ENCODE measurements at regions not wholly inside any gene's neighbourhood (a gene's known extent, or its start where the extent isn't known, plus 50 kb on each side); places are given as distances from the start of the nearest gene placed in this dataset.

DNA sequence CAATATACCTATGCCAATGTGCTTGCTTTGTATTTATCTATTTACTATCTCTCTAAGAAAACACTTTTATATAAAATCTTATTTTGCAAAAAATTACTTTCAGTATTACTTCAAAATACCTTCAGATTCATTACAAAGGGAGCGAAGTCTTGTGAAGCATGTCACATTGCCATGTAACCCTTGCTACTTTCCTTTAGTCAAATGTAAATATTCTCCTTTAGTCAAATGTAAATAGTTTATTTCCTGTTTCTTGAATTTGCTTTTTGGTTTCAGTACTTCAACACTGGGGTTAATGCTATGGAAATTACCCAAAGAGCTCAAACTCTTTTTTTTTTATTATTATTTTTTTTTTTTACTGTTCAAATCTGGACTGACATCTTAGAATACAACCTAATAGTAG, 383.3 kb downstream of the GRXCR1 start:
- H3K36me3 ChIP-seq (ENCODE audit: control insufficient read depth in 1 of 2, insufficient read depth in 2 of 2, low read length in 2 of 2): no peaks in the 10 kb centered on the region
- no peaks in the 10 kb centered on the region for H3K27me3 ChIP-seq (ENCODE audit: insufficient read depth, low read length)
- no peak overlapping the region for H2BK5ac ChIP-seq (ENCODE audit: low read depth, low read length, poor library complexity)
- DNase-seq: no peak
- no CpG with 5 or more reads among the region's 1 CpG for WGBS (ENCODE audit: extremely low coverage, insufficient coverage, insufficient read length)
- H3K79me2 ChIP-seq (ENCODE audit: control insufficient read depth, insufficient read depth, low read length, poor library complexity): no peaks in the 10 kb centered on the region
- H3K79me1 ChIP-seq (ENCODE audit: low read length): no peaks in the 10 kb centered on the region
- H2BK120ac ChIP-seq (ENCODE audit: insufficient read depth, low read length, poor library complexity): no peak overlapping the region
- no peak overlapping the region for H3K27ac ChIP-seq (ENCODE audit: low read depth, low read length)
- H4K8ac ChIP-seq (ENCODE audit: low read depth, low read length): no peak overlapping the region
- H3K4me3 ChIP-seq (ENCODE audit: low read depth, low read length): no peak overlapping the region
- no peak overlapping the region for H3K4me2 ChIP-seq (ENCODE audit: low read length)
- no peak overlapping the region for H3K18ac ChIP-seq (ENCODE audit: low read length)
- H4K12ac ChIP-seq (ENCODE audit: low read depth, low read length): no peak overlapping the region
- H2AFZ ChIP-seq (ENCODE audit: insufficient read depth, low read length, poor library complexity): no peak overlapping the region
- H3K4ac ChIP-seq (ENCODE audit: low read depth, low read length): no peak overlapping the region
- H3K23ac ChIP-seq (ENCODE audit: low read length): no peak overlapping the region
- H2AK5ac ChIP-seq (ENCODE audit: low read length): no peak overlapping the region
- H3K9ac ChIP-seq (ENCODE audit: low read length): no peak overlapping the region
- H3K9me3 ChIP-seq (ENCODE audit: insufficient read depth, low read depth, low read length): no peaks in the 10 kb centered on the region
- no peak overlapping the region for H2BK12ac ChIP-seq (ENCODE audit: low read length)
- no peak overlapping the region for H3K14ac ChIP-seq (ENCODE audit: low read length)
- no peaks in the 10 kb centered on the region for H3K4me1 ChIP-seq (ENCODE audit: control insufficient read depth in 1 of 2, insufficient read depth in 2 of 2, low read length in 2 of 2)
- no peak overlapping the region for H4K91ac ChIP-seq (ENCODE audit: low read depth, low read length)

GRCh38 chr4:43276321-43276720, 383.8 kb downstream of the GRXCR1 start:
- H3K4me3 ChIP-seq (ENCODE audit: low read depth, low read length): no peak overlapping the region
- no peaks in the 10 kb centered on the region for H3K9me3 ChIP-seq (ENCODE audit: insufficient read depth, low read depth, low read length)
- no peaks in the 10 kb centered on the region for H3K36me3 ChIP-seq (ENCODE audit: control insufficient read depth in 1 of 2, insufficient read depth in 2 of 2, low read length in 2 of 2)
- no peaks in the 10 kb centered on the region for H3K79me1 ChIP-seq (ENCODE audit: low read length)
- H3K23ac ChIP-seq (ENCODE audit: low read length): no peak overlapping the region
- H2AFZ ChIP-seq (ENCODE audit: insufficient read depth, low read length, poor library complexity): no peak overlapping the region
- no peak overlapping the region for H3K14ac ChIP-seq (ENCODE audit: low read length)
- no peaks in the 10 kb centered on the region for H3K4me1 ChIP-seq (ENCODE audit: control insufficient read depth in 1 of 2, insufficient read depth in 2 of 2, low read length in 2 of 2)
- H3K79me2 ChIP-seq (ENCODE audit: control insufficient read depth, insufficient read depth, low read length, poor library complexity): no peaks in the 10 kb centered on the region
- no CpG with 5 or more reads among the region's 1 CpG for WGBS (ENCODE audit: extremely low coverage, insufficient coverage, insufficient read length)
- no peak for DNase-seq
- no peak overlapping the region for H2BK12ac ChIP-seq (ENCODE audit: low read length)
- H3K27ac ChIP-seq (ENCODE audit: low read depth, low read length): no peak overlapping the region
- H2BK120ac ChIP-seq (ENCODE audit: insufficient read depth, low read length, poor library complexity): no peak overlapping the region
- no peak overlapping the region for H3K9ac ChIP-seq (ENCODE audit: low read length)
- H2BK5ac ChIP-seq (ENCODE audit: low read depth, low read length, poor library complexity): no peak overlapping the region
- no peak overlapping the region for H3K4me2 ChIP-seq (ENCODE audit: low read length)
- H4K8ac ChIP-seq (ENCODE audit: low read depth, low read length): no peak overlapping the region
- H2AK5ac ChIP-seq (ENCODE audit: low read length): no peak overlapping the region
- H4K91ac ChIP-seq (ENCODE audit: low read depth, low read length): no peak overlapping the region
- no peak overlapping the region for H3K18ac ChIP-seq (ENCODE audit: low read length)
- H4K12ac ChIP-seq (ENCODE audit: low read depth, low read length): no peak overlapping the region
- H3K4ac ChIP-seq (ENCODE audit: low read depth, low read length): no peak overlapping the region
- no peaks in the 10 kb centered on the region for H3K27me3 ChIP-seq (ENCODE audit: insufficient read depth, low read length)

DNA sequence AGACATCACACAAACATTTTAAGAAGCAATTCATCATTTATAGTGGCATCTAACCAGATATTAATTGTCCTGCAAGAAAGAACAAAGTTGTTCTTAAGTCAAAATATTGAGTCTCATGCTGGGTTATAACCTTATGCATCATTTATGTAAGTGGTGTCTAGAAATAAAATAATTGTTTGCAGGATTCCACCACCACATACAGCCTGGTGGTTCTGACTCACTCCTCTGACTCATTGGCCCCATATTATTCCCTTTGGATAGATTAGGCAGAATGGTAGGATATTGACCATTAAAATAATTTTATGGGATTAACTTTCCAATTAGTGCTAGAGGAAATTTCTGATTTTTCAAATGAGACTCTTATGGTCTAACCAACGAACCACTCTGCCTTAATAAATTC, 384.5 kb downstream of the GRXCR1 start:
- H4K12ac ChIP-seq (ENCODE audit: low read depth, low read length): no peak overlapping the region
- no peak overlapping the region for H3K4me3 ChIP-seq (ENCODE audit: low read depth, low read length)
- H3K4me1 ChIP-seq (ENCODE audit: control insufficient read depth in 1 of 2, insufficient read depth in 2 of 2, low read length in 2 of 2): no peaks in the 10 kb centered on the region
- no peak overlapping the region for H2AFZ ChIP-seq (ENCODE audit: insufficient read depth, low read length, poor library complexity)
- no peak for DNase-seq
- H3K18ac ChIP-seq (ENCODE audit: low read length): no peak overlapping the region
- H3K14ac ChIP-seq (ENCODE audit: low read length): no peak overlapping the region
- no peak overlapping the region for H2BK120ac ChIP-seq (ENCODE audit: insufficient read depth, low read length, poor library complexity)
- H3K4ac ChIP-seq (ENCODE audit: low read depth, low read length): no peak overlapping the region
- no CpG with 5 or more reads among the region's 1 CpG for WGBS (ENCODE audit: extremely low coverage, insufficient coverage, insufficient read length)
- H2BK12ac ChIP-seq (ENCODE audit: low read length): no peak overlapping the region
- H2AK5ac ChIP-seq (ENCODE audit: low read length): no peak overlapping the region
- no peak overlapping the region for H2BK5ac ChIP-seq (ENCODE audit: low read depth, low read length, poor library complexity)
- H3K79me2 ChIP-seq (ENCODE audit: control insufficient read depth, insufficient read depth, low read length, poor library complexity): no peaks in the 10 kb centered on the region
- no peak overlapping the region for H4K8ac ChIP-seq (ENCODE audit: low read depth, low read length)
- no peak overlapping the region for H3K23ac ChIP-seq (ENCODE audit: low read length)
- H3K36me3 ChIP-seq (ENCODE audit: control insufficient read depth in 1 of 2, insufficient read depth in 2 of 2, low read length in 2 of 2): no peaks in the 10 kb centered on the region
- no peak overlapping the region for H3K27ac ChIP-seq (ENCODE audit: low read depth, low read length)
- no peak overlapping the region for H4K91ac ChIP-seq (ENCODE audit: low read depth, low read length)
- H3K4me2 ChIP-seq (ENCODE audit: low read length): no peak overlapping the region
- no peaks in the 10 kb centered on the region for H3K79me1 ChIP-seq (ENCODE audit: low read length)
- H3K9me3 ChIP-seq (ENCODE audit: insufficient read depth, low read depth, low read length): no peaks in the 10 kb centered on the region
- H3K9ac ChIP-seq (ENCODE audit: low read length): no peak overlapping the region
- H3K27me3 ChIP-seq (ENCODE audit: insufficient read depth, low read length): no peaks in the 10 kb centered on the region

- Histone ChIP-seq H2BK120ac (ENCODE audit: insufficient read depth, low read length, poor library complexity) (no peak overlapping the region), H3K9ac (ENCODE audit: low read length) (no peak overlapping the region), H3K4me3 (ENCODE audit: low read depth, low read length) (no peak overlapping the region), H3K4ac (ENCODE audit: low read depth, low read length) (no peak overlapping the region), H4K8ac (ENCODE audit: low read depth, low read length) (no peak overlapping the region), H3K27me3 (ENCODE audit: insufficient read depth, low read length) (no peaks in the 10 kb centered on the region), H2BK5ac (ENCODE audit: low read depth, low read length, poor library complexity) (no peak overlapping the region), H3K18ac (ENCODE audit: low read length) (no peak overlapping the region), H2AFZ (ENCODE audit: insufficient read depth, low read length, poor library complexity) (no peak overlapping the region), H2BK12ac (ENCODE audit: low read length) (no peak overlapping the region), H3K23ac (ENCODE audit: low read length) (no peak overlapping the region), H3K79me1 (ENCODE audit: low read length) (no peaks in the 10 kb centered on the region), H4K91ac (ENCODE audit: low read depth, low read length) (no peak overlapping the region), H3K4me2 (ENCODE audit: low read length) (no peak overlapping the region), H3K79me2 (ENCODE audit: control insufficient read depth, insufficient read depth, low read length, poor library complexity) (no peaks in the 10 kb centered on the region), H3K4me1 (ENCODE audit: control insufficient read depth in 1 of 2, insufficient read depth in 2 of 2, low read length in 2 of 2) (no peaks in the 10 kb centered on the region), H3K9me3 (ENCODE audit: insufficient read depth, low read depth, low read length) (no peaks in the 10 kb centered on the region), H3K27ac (ENCODE audit: low read depth, low read length) (no peak overlapping the region), H3K14ac (ENCODE audit: low read length) (no peak overlapping the region), H2AK5ac (ENCODE audit: low read length) (no peak overlapping the region), H3K36me3 (ENCODE audit: control insufficient read depth in 1 of 2, insufficient read depth in 2 of 2, low read length in 2 of 2) (no peaks in the 10 kb centered on the region), H4K12ac (ENCODE audit: low read depth, low read length) (no peak overlapping the region)
- no CpG with 5 or more reads among the region's 1 CpG for WGBS (ENCODE audit: extremely low coverage, insufficient coverage, insufficient read length)
- no peak for DNase-seq
Observed at GRCh38 chr4:43282534-43282933, 390.0 kb downstream of the GRXCR1 start.

All from trophoblast cell (in vitro differentiated cells and primary cell).